ENCODE measurements at regions not wholly inside any gene's neighbourhood (a gene's known extent, or its start where the extent isn't known, plus 50 kb on each side); places are given as distances from the start of the nearest gene placed in this dataset.

DNA sequence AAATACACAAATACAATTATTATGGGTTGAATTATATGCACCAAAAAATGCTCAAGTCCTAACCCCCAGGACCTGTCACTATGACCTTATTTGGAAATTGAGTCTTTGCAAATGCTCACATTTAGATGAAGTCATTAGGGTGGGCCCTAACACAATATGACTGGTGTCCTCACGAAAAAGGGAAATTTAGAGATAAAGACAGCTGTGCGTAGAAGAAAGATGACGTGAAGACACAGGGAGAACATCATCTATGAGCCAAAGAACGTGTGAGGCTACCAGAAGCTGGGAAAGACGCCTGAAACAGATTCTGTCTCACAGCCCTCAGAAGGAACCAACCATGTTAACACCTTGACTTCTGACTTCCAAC is 259.2 kb downstream of the EMP1 start:
- no peak overlapping the region for H2AFZ ChIP-seq (ENCODE audit: low read depth, low read length, poor library complexity, severe bottlenecking)
- H3K9me2 ChIP-seq (ENCODE audit: insufficient read depth), result no peaks in the 10 kb centered on the region
- H3K4me1 ChIP-seq (ENCODE audit: control insufficient read depth in 1 of 2, insufficient read depth in 2 of 2, low read length in 2 of 2), result no peaks in the 10 kb centered on the region
- H3K4me3 ChIP-seq (replicated peaks in 1 of 2; ENCODE audit: low read depth in 1 of 2, low read length in 2 of 2), result no peak overlapping the region
- no peaks in the 10 kb centered on the region for H3K9me3 ChIP-seq (ENCODE audit: control insufficient read depth in 1 of 2, insufficient read depth in 1 of 2, low read depth in 1 of 2, low read length in 2 of 2)
- ChIA-PET RAD21 (ENCODE audit: low non-redundant PET in 1 of 2, low total read pairs in 2 of 2, uncharacterized antibody in 2 of 2, unreplicated experiment in 2 of 2) (no interaction called here), CTCF (no interaction called here), POLR2A (no interaction called here)
- BruUV-seq (replicated peaks), result no TSS peak
- no peak overlapping the region for H3K4me2 ChIP-seq (ENCODE audit: low read length)
- H3K27me3 ChIP-seq (ENCODE audit: insufficient read depth, low read length), result no peaks in the 10 kb centered on the region
- ATAC-seq (no peak), DNase-seq (ENCODE audit: low read depth, low spot score) (no peak)
- TF ChIP-seq ELF1 (IDR thresholded peaks at IDR 0.05; ENCODE audit: borderline replicate concordance, low read depth) (no peak), EZH2phosphoT487 (IDR thresholded peaks at IDR 0.05; ENCODE audit: borderline replicate concordance) (no peak), ZNF274 (IDR thresholded peaks at IDR 0.05; ENCODE audit: low read depth, low read length) (no peak), JUND (IDR thresholded peaks at IDR 0.05) (no peak), EZH2 (IDR thresholded peaks at IDR 0.05) (no peak), YY1 (IDR thresholded peaks at IDR 0.05; ENCODE audit: extremely low read depth, insufficient replicate concordance, low read depth, low read length) (no peak), ATF3 (IDR thresholded peaks at IDR 0.05) (no peak), ZBTB33 (IDR thresholded peaks at IDR 0.05; ENCODE audit: extremely low read depth, insufficient replicate concordance, low read length) (no peak), TCF7L2 (IDR thresholded peaks at IDR 0.05; ENCODE audit: borderline replicate concordance, extremely low read depth, insufficient read depth, insufficient read length) (no peak), SP1 (IDR thresholded peaks at IDR 0.05; ENCODE audit: low read depth) (no peak), ZFX (IDR thresholded peaks at IDR 0.05) (no peak), CBX3 (IDR thresholded peaks at IDR 0.05; ENCODE audit: low read depth) (no peak), EGR1 (IDR thresholded peaks at IDR 0.05; ENCODE audit: low read depth) (no peak)
- TF ChIP-seq, protein P1, sequence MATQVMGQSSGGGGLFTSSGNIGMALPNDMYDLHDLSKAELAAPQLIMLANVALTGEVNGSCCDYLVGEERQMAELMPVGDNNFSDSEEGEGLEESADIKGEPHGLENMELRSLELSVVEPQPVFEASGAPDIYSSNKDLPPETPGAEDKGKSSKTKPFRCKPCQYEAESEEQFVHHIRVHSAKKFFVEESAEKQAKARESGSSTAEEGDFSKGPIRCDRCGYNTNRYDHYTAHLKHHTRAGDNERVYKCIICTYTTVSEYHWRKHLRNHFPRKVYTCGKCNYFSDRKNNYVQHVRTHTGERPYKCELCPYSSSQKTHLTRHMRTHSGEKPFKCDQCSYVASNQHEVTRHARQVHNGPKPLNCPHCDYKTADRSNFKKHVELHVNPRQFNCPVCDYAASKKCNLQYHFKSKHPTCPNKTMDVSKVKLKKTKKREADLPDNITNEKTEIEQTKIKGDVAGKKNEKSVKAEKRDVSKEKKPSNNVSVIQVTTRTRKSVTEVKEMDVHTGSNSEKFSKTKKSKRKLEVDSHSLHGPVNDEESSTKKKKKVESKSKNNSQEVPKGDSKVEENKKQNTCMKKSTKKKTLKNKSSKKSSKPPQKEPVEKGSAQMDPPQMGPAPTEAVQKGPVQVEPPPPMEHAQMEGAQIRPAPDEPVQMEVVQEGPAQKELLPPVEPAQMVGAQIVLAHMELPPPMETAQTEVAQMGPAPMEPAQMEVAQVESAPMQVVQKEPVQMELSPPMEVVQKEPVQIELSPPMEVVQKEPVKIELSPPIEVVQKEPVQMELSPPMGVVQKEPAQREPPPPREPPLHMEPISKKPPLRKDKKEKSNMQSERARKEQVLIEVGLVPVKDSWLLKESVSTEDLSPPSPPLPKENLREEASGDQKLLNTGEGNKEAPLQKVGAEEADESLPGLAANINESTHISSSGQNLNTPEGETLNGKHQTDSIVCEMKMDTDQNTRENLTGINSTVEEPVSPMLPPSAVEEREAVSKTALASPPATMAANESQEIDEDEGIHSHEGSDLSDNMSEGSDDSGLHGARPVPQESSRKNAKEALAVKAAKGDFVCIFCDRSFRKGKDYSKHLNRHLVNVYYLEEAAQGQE (IDR thresholded peaks at IDR 0.05; ENCODE audit: low read depth), result no peak
- TF ChIP-seq, protein P2, sequence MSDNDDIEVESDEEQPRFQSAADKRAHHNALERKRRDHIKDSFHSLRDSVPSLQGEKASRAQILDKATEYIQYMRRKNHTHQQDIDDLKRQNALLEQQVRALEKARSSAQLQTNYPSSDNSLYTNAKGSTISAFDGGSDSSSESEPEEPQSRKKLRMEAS (IDR thresholded peaks at IDR 0.05), result no peak
- H3K9ac ChIP-seq (ENCODE audit: low read length), result no peak overlapping the region
- H3K27ac ChIP-seq (ENCODE audit: low read depth, low read length), result no peak overlapping the region
- intact Hi-C loops (cut with micrococcal nuclease), result no loop called here
- no peaks in the 10 kb centered on the region for H4K20me1 ChIP-seq (ENCODE audit: insufficient read depth)
- H3K36me3 ChIP-seq (ENCODE audit: control insufficient read depth in 1 of 2, insufficient read depth in 2 of 2, low read length in 2 of 2), result no peaks in the 10 kb centered on the region
- no peaks in the 10 kb centered on the region for H3K79me2 ChIP-seq (ENCODE audit: insufficient read depth, low read length)

Measured in HCT116 (cell line).